H1 (cell line): ENCODE measurements at regions not wholly inside any gene's neighbourhood (a gene's known extent, or its start where the extent isn't known, plus 50 kb on each side); places are given as distances from the start of the nearest gene placed in this dataset.
A peak's percentile ranks its signal among the peaks of the same experiment; 100 is the strongest.

Source experiments
- CTCF ChIA-PET: fragments of 300-600 bp; sonication (Branson Sonifier 250); formaldehyde crosslinking; loops from one replicate; lab custom pipeline; 2021; ENCODE audit not compliant: partially characterized antibody; lab: Charles Lee
- POLR2A ChIA-PET: fragments of 300-600 bp; sonication (Branson Sonifier 250); formaldehyde crosslinking; loops from one replicate; lab custom pipeline; 2021; ENCODE audit warnings: inconsistent platforms; ENCODE audit not compliant: partially characterized antibody; lab: Charles Lee
- DNase-seq, 2 experiments: peaks; one replicate each; pipeline versions ENCODE4 v3.0.0 to v3.0.0-alpha.2; 2010 to 2022; ENCODE audit warnings: low spot score in 2 of 2, low read depth in 1 of 2, mixed read lengths in 1 of 2
- FAIRE-seq: peaks from 2 replicates; lab custom pipeline; 2011; peaks lifted over from hg19 to GRCh38; lab: Jason Lieb, UNC
- H2AFZ ChIP-seq: 2 replicates; pipeline ENCODE4 v1.8.1; 2012; ENCODE audit warnings: low read length, inconsistent platforms
- H2AK5ac ChIP-seq: 2 replicates; pipeline ENCODE4 v1.6.1; 2013; ENCODE audit warnings: low read depth, low read length
- H2BK120ac ChIP-seq: replicated peaks from 2 replicates; pipeline ENCODE3; 2013; ENCODE audit warnings: low read depth, low read length, inconsistent platforms
- H2BK12ac ChIP-seq: 2 replicates; pipeline ENCODE4 v1.6.1; 2013; ENCODE audit warnings: low read depth, low read length
- H2BK15ac ChIP-seq: 2 replicates; pipeline ENCODE4 v1.6.1; 2013; ENCODE audit warnings: low read length
- H2BK20ac ChIP-seq: 2 replicates; pipeline ENCODE4 v1.6.1; 2013; ENCODE audit warnings: low read length
- H2BK5ac ChIP-seq: 2 replicates; pipeline ENCODE4 v1.6.1; 2013; ENCODE audit warnings: low read depth, low read length
- H3K14ac ChIP-seq: 2 replicates; pipeline ENCODE4 v1.6.1; 2013; ENCODE audit warnings: inconsistent platforms; ENCODE audit not compliant: insufficient read length
- H3K18ac ChIP-seq: 2 replicates; pipeline ENCODE4 v1.6.1; 2013; ENCODE audit warnings: low read length; ENCODE audit errors: extremely low read depth
- H3K23ac ChIP-seq: 2 replicates; pipeline ENCODE4 v1.6.1; 2013; ENCODE audit warnings: inconsistent platforms; ENCODE audit not compliant: insufficient read length
- H3K23me2 ChIP-seq: 2 replicates; pipeline ENCODE4 v1.6.1; 2013; ENCODE audit warnings: low read depth, low read length
- H3K27ac ChIP-seq: 2 replicates; pipeline ENCODE4 v1.6.1; 2011; ENCODE audit warnings: low read depth, low read length, inconsistent platforms
- H3K27me3 ChIP-seq, 4 experiments: replicated peaks in 1 of 4; 1 replicate in 1 of 4; 2 replicates in 3 of 4; pipeline versions ENCODE4 v1.6.1 to v1.8.1; 2011 to 2013; ENCODE audit warnings: low read length in 3 of 4, mild to moderate bottlenecking in 3 of 4, inconsistent platforms in 2 of 4, mixed read lengths in 2 of 4, moderate library complexity in 1 of 4; ENCODE audit not compliant: control insufficient read depth in 3 of 4, insufficient read depth in 3 of 4; ENCODE audit errors: extremely low read depth in 1 of 4
- H3K36me3 ChIP-seq, 4 experiments: 2 replicates each; pipeline versions ENCODE4 v1.6.1 to v1.8.1; 2011 to 2013; ENCODE audit warnings: mild to moderate bottlenecking in 4 of 4, low read length in 3 of 4, moderate library complexity in 2 of 4, control low read depth in 1 of 4, inconsistent platforms in 1 of 4; ENCODE audit not compliant: insufficient read depth in 4 of 4, control insufficient read depth in 2 of 4
- H3K4ac ChIP-seq: replicated peaks from 2 replicates; pipeline ENCODE3; 2013; ENCODE audit warnings: low read length, low read depth, mixed read lengths, inconsistent platforms; ENCODE audit not compliant: insufficient read length
- H3K4me1 ChIP-seq, 4 experiments: replicated peaks in 1 of 4; 1 replicate in 1 of 4; 2 replicates in 3 of 4; pipeline versions ENCODE4 v1.6.1 to v1.8.1; 2011 to 2013; ENCODE audit warnings: low read length in 3 of 4, inconsistent platforms in 2 of 4, mixed read lengths in 1 of 4; ENCODE audit not compliant: insufficient read depth in 4 of 4, control insufficient read depth in 3 of 4
- H3K4me2 ChIP-seq, 2 experiments: 2 replicates each; pipeline versions ENCODE4 v1.6.1 to v1.8.1; 2011 to 2013; ENCODE audit warnings: low read depth in 2 of 2, low read length in 2 of 2, control low read depth in 1 of 2, inconsistent platforms in 1 of 2, mild to moderate bottlenecking in 1 of 2; ENCODE audit not compliant: insufficient read depth in 1 of 2
- H3K4me3 ChIP-seq, 4 experiments: fragments of 200-600, 300-600 bp in 1 of 4; sonication (generic), shearing (Covaris generic), sonication (Bioruptor Twin) in 1 of 4; 2 replicates each; pipeline versions ENCODE4 v1.5.1 to v1.8.1; 2011 to 2016; ENCODE audit warnings: low read length in 4 of 4, low read depth in 3 of 4, control low read depth in 2 of 4, inconsistent platforms in 2 of 4, mild to moderate bottlenecking in 2 of 4, mixed read lengths in 1 of 4, moderate library complexity in 1 of 4; ENCODE audit not compliant: insufficient read depth in 2 of 4; ENCODE audit errors: extremely low read depth in 1 of 4
- H3K56ac ChIP-seq: replicated peaks from 2 replicates; pipeline ENCODE3; 2013; ENCODE audit warnings: low read depth, mild to moderate bottlenecking, mixed read lengths, low read length, inconsistent platforms; ENCODE audit not compliant: insufficient read length
- H3K79me1 ChIP-seq: 2 replicates; pipeline ENCODE4 v1.6.1; 2013; ENCODE audit warnings: low read depth, low read length, control low read depth
- H3K79me2 ChIP-seq, 2 experiments: 2 replicates each; pipeline versions ENCODE4 v1.6.1 to v1.8.1; 2012 to 2013; ENCODE audit warnings: low read length in 2 of 2, mild to moderate bottlenecking in 2 of 2, inconsistent platforms in 1 of 2; ENCODE audit not compliant: insufficient read depth in 2 of 2, control insufficient read depth in 1 of 2
- H3K9ac ChIP-seq, 4 experiments: replicated peaks in 1 of 4; 1 replicate in 1 of 4; 2 replicates in 3 of 4; pipeline versions ENCODE4 v1.6.1 to v1.8.1; 2011 to 2013; ENCODE audit warnings: low read depth in 3 of 4, low read length in 3 of 4, control low read depth in 2 of 4, mild to moderate bottlenecking in 2 of 4, moderate library complexity in 2 of 4, inconsistent platforms in 1 of 4; ENCODE audit errors: extremely low read depth in 1 of 4
- H3K9me3 ChIP-seq, 2 experiments: 2 replicates each; pipeline versions ENCODE4 v1.6.1 to v1.8.1; 2012 to 2013; ENCODE audit warnings: mild to moderate bottlenecking in 2 of 2, moderate library complexity in 2 of 2, control low read depth in 1 of 2, inconsistent platforms in 1 of 2, low read depth in 1 of 2, low read length in 1 of 2, mixed read lengths in 1 of 2; ENCODE audit not compliant: insufficient read depth in 2 of 2
- H4K20me1 ChIP-seq, 2 experiments: replicated peaks in 1 of 2; 2 replicates each; pipeline versions ENCODE3 to v1.8.1; 2011 to 2013; ENCODE audit warnings: inconsistent platforms in 2 of 2, low read length in 2 of 2, mild to moderate bottlenecking in 1 of 2; ENCODE audit not compliant: insufficient read depth in 2 of 2, control insufficient read depth in 1 of 2
- H4K5ac ChIP-seq: 2 replicates; pipeline ENCODE4 v1.6.1; 2013; ENCODE audit warnings: low read length, low read depth, mixed read lengths, inconsistent platforms; ENCODE audit not compliant: insufficient read length
- H4K8ac ChIP-seq: 2 replicates; pipeline ENCODE4 v1.8.0; 2013; ENCODE audit warnings: mild to moderate bottlenecking, moderate library complexity, low read length, inconsistent platforms; ENCODE audit not compliant: insufficient read depth; ENCODE audit errors: extremely low read depth
- H4K91ac ChIP-seq: replicated peaks from 2 replicates; pipeline ENCODE3; 2013; ENCODE audit warnings: low read length, mixed read lengths, inconsistent platforms; ENCODE audit not compliant: insufficient read length
- BCL11A ChIP-seq, 2 experiments: IDR thresholded peaks; one replicate each; pipeline ENCODE4 v1.6.1; 2011; ENCODE audit warnings: low read depth in 2 of 2, low read length in 2 of 2, mild to moderate bottlenecking in 2 of 2
- CHD1 ChIP-seq: IDR thresholded peaks from 2 replicates; pipeline ENCODE4 v1.6.1; 2012; ENCODE audit warnings: low read depth, low read length, improper control_type of control experiment
- HDAC2 ChIP-seq, 2 experiments: fragments of 300-600 bp in 1 of 2; sonication (generic) in 1 of 2; IDR thresholded peaks; 2 replicates each; pipeline ENCODE4 v1.6.1; 2011 to 2012; ENCODE audit warnings: low read depth in 2 of 2, low read length in 2 of 2, mild to moderate bottlenecking in 2 of 2, moderate library complexity in 2 of 2, borderline replicate concordance in 1 of 2, inconsistent platforms in 1 of 2
- KDM1A ChIP-seq: fragments of 200-600, 300-600 bp; sonication (generic); IDR thresholded peaks from 2 replicates; pipeline ENCODE4 v1.7.1; 2016; ENCODE audit warnings: mild to moderate bottlenecking, low read length, borderline replicate concordance
- PHF8 ChIP-seq: fragments of 200-600 bp; sonication (generic); conservative IDR thresholded peaks from 2 replicates; pipeline ENCODE4 v1.7.1; 2012; ENCODE audit warnings: low read depth, mild to moderate bottlenecking, inconsistent platforms, low read length, moderate library complexity
- SP2 ChIP-seq: IDR thresholded peaks from 2 replicates; pipeline ENCODE4 v1.6.1; 2012; ENCODE audit warnings: mild to moderate bottlenecking, low read length, inconsistent platforms
- YY1 ChIP-seq: IDR thresholded peaks from 2 replicates; pipeline ENCODE4 v1.6.1; 2011; ENCODE audit warnings: low read depth, mild to moderate bottlenecking, low read length
- WGBS, 2 experiments: shearing (Covaris generic) in 1 of 2; methylation state at CpG; one replicate each; pipeline versions ENCODE4 v1.1.6 to v1.1.7; 2013 to 2015; ENCODE audit warnings: low lambda C conversion rate in 2 of 2, mixed read lengths in 2 of 2, inconsistent platforms in 1 of 2, low coverage in 1 of 2, missing lambda C conversion rate in 1 of 2; ENCODE audit not compliant: insufficient replicate concordance in 2 of 2, insufficient coverage in 1 of 2, insufficient read length in 1 of 2; ENCODE audit errors: extremely low coverage in 1 of 2, missing lambda C conversion rate in 1 of 2; 5-methylcytosine and 5-hydroxymethylcytosine counted together
- TF ChIP-seq, protein P1 (sequence below): IDR thresholded peaks from 2 replicates; pipeline ENCODE4 v1.6.1; 2011; ENCODE audit warnings: low read length, improper control_type of control experiment

GRCh38 chr9:119009249-119009648, 360.0 kb downstream of the BRINP1 start:
- peak overlapping the region; percentile 10; the same call in 1 of the 2 replicates for H2AFZ ChIP-seq
- TF ChIP-seq CHD1 (no peak), PHF8 (no peak), YY1 (no peak), SP2 (no peak), HDAC2 (IDR thresholded peaks at IDR 0.05; ENCODE audit: borderline replicate concordance in 1 of 2, low read depth in 2 of 2, low read length in 2 of 2) (no peak), BCL11A (IDR thresholded peaks at IDR 0.05; ENCODE audit: low read depth in 2 of 2, low read length in 2 of 2) (no peak), KDM1A (no peak)
- TF ChIP-seq, protein P1, sequence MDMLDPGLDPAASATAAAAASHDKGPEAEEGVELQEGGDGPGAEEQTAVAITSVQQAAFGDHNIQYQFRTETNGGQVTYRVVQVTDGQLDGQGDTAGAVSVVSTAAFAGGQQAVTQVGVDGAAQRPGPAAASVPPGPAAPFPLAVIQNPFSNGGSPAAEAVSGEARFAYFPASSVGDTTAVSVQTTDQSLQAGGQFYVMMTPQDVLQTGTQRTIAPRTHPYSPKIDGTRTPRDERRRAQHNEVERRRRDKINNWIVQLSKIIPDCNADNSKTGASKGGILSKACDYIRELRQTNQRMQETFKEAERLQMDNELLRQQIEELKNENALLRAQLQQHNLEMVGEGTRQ = no peak
- TF ChIP-seq, all 59 proteins: peak for 0
- H3K14ac ChIP-seq = no peak overlapping the region
- H3K79me1 ChIP-seq = no peaks in the 10 kb centered on the region
- CTCF ChIA-PET = no interaction called here
- H4K5ac ChIP-seq = no peak overlapping the region
- H2BK15ac ChIP-seq = no peak overlapping the region
- FAIRE-seq (no peak), DNase-seq (no peak)
- no peaks in the 10 kb centered on the region for H4K20me1 ChIP-seq
- WGBS, 2 experiments = 63% methylated on average over 4 of the region's 4 CpGs; no CpG with 5 or more reads in 1 of the 2 experiments
- POLR2A ChIA-PET = no interaction called here
- H3K4ac ChIP-seq = no peak overlapping the region
- no peaks in the 10 kb centered on the region for H3K27me3 ChIP-seq
- no peak overlapping the region for H2BK120ac ChIP-seq
- no peak overlapping the region for H4K91ac ChIP-seq
- no peaks in the 10 kb centered on the region for H3K79me2 ChIP-seq
- H2BK12ac ChIP-seq = no peak overlapping the region
- H3K27ac ChIP-seq = no peak overlapping the region
- no peak overlapping the region for H3K23ac ChIP-seq
- H3K18ac ChIP-seq = no peak overlapping the region
- H3K23me2 ChIP-seq = no peaks in the 10 kb centered on the region
- H2BK20ac ChIP-seq = no peak overlapping the region
- H2AK5ac ChIP-seq = no peak overlapping the region
- H3K56ac ChIP-seq = no peak overlapping the region
- H3K4me2 ChIP-seq = no peak overlapping the region
- H3K36me3 ChIP-seq = no peaks in the 10 kb centered on the region
- H3K9ac ChIP-seq = no peak overlapping the region
- H3K4me1 ChIP-seq = 0 out of 7 replicates have a peak, but pooled peaks cover 0 to 3% (median 0%) of the 10 kb centered on the region in 4 experiments
- H3K4me3 ChIP-seq = no peak overlapping the region
- no peaks in the 10 kb centered on the region for H3K9me3 ChIP-seq
- H2BK5ac ChIP-seq = no peak overlapping the region
- no peak overlapping the region for H4K8ac ChIP-seq
